ENCODE measurements at regions not wholly inside any gene's neighbourhood (a gene's known extent, or its start where the extent isn't known, plus 50 kb on each side); places are given as distances from the start of the nearest gene placed in this dataset.

GRCh38 chr13:54165581-54166215 lies 1137.1 kb downstream of the OLFM4 start:
- DNase-seq (ENCODE audit: low read depth), result no peak

- no peak for DNase-seq (ENCODE audit: low read depth)
These were observed 1145.4 kb downstream of the OLFM4 start for GRCh38 chr13:54173996-54174395.

DNA sequence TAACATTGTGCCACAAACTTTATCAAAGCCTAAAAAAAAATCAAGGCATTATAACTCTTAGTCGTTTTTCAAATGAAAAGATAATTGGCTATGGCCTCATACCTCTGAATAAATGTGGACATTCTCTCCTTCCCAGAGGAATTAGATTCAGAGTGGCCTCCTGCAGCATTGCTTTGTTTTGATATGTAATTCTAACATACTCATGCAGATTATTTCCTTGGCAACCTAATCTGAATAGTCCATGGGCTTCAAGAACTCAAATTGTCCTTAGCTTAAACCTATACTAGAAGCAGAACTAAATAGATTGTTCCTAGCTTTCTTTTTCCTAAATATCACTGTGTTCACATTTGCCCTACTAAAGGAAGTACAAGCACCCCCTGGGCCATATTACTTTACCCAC lies 1146.9 kb downstream of the OLFM4 start:
- DNase-seq (ENCODE audit: low read depth), result no peak

- no peak for DNase-seq (ENCODE audit: low read depth)
These were observed 1148.9 kb downstream of the OLFM4 start for GRCh38 chr13:54177466-54177865.

- no peak for DNase-seq (ENCODE audit: low read depth)
These were observed 1154.6 kb downstream of the OLFM4 start for GRCh38 chr13:54183166-54183565.

- no peak for DNase-seq (ENCODE audit: low read depth)
These were observed 1155.1 kb downstream of the OLFM4 start for GRCh38 chr13:54183728-54184127.

DNA sequence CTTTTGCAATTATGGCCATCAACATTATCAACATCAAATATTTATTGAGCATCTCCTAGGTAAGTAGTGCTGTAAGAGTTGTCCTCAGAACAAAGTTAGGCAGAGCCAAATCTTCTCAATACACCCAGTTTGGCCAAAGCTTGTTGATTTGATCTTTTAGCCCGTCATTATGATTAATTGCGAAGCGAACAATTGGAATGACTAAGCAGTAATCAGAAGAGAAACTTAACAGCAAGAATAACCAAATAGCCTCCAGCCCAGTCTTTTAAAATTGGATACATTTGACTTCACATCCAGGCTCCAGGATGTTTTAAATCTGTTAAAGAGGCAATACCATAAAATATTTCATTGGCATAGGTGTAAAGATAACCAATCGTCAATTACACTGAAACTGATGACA lies 1156.0 kb downstream of the OLFM4 start:
- no peak for DNase-seq (ENCODE audit: low read depth)

DNA sequence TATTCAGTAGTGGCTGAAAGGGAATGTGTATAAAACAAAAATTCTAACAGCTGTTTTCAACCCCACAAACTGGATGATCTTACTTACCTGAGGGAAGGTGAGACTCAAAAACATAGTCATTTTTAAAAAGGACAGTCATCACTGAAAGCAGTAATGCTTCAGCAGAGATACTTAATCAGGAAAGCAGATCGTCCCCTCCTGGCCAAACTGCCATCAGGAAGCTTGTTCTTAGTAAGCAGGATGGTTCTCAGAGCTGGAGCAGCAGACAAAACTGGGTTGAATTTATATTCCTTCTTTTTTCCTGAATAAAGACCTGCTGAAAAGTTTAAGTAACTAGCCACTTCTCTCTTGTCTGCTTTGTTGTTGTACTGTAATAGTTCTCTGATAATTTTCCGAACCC lies 1156.5 kb downstream of the OLFM4 start:
- DNase-seq (ENCODE audit: low read depth), result no peak

DNA sequence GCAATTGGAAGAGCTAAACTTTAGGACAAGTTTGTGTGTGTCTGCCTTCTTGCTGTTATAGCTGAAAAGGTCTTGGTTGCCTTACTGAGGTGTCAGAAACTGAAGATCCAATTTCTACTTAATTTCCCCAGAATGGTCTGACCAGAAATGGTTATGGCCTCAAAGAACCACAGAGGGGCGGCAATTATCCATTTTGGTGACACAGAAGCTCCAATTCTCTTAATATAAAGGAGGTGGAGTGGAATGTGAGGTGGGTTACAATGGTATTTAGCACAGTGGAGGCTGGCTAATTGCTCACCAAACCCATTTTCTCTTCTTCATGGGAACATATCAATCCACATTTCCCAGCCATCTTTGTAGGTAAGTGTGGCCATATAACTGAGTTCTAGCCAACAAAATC lies 1157.2 kb downstream of the OLFM4 start:
- no peak for DNase-seq (ENCODE audit: low read depth)

- DNase-seq (ENCODE audit: low read depth), result no peak
These were observed 1158.8 kb downstream of the OLFM4 start for GRCh38 chr13:54187461-54187860.

DNA sequence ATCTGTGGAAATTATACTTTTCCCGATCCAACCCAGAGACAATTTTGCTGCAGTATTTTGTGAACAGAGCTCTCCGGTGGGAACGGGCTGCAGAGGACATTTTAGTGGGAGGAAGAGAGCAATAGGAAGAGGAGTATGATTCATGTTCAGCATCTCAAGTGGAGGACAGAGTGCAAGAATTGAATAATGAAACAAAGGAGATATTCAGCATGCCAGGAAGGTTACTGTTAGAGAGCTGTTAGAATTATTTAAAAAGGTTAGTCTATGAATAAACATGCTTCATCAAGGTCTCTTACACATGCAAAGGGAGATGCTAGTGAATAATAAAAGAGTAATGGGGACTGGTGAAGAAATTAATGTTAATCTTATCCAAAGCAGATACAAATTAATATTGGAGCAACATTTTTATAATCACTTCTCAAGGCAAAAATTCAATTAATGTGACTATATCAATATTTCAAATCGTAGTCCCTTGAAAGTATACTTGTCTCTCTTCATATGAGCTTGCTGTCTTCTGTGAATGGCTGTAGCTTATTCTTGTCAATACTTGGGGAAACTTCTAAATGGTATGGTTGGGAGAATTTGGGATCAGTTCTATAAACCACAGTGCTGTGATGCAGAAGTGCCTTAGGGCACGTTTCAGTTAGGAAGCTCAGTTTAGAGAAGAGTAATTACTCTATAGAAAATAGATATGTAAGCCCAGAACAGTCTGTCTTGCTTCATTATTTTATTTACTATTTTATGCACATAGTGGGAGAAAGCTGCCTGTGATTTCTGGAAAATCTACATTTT lies 1165.8 kb downstream of the OLFM4 start:
- no peak for DNase-seq (ENCODE audit: low read depth)

GRCh38 chr13:54196684-54197083 lies 1168.1 kb downstream of the OLFM4 start:
- no peak for DNase-seq (ENCODE audit: low read depth)

DNA sequence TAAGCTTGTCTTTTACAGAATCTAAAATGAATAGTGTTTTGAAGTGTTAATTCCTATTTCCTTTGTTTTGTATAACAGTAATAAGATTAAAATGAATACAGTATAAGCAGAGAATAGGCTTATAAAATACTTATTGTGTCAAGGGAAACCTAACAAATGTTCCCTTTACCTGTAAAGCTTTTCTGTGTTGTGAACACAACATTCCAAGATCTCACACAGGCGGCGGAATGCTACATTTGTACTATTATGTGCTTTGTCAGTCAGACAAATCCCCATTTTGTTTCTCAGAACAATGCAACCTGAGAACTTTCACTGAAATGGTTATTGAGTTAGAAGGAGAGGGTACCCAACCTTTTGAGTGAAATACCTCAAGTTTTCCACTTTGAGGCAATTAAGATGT lies 1170.3 kb downstream of the OLFM4 start:
- no peak for DNase-seq (ENCODE audit: low read depth)

- no peak for DNase-seq (ENCODE audit: low read depth)
These were observed 1178.0 kb downstream of the OLFM4 start for GRCh38 chr13:54206626-54207025.

DNA sequence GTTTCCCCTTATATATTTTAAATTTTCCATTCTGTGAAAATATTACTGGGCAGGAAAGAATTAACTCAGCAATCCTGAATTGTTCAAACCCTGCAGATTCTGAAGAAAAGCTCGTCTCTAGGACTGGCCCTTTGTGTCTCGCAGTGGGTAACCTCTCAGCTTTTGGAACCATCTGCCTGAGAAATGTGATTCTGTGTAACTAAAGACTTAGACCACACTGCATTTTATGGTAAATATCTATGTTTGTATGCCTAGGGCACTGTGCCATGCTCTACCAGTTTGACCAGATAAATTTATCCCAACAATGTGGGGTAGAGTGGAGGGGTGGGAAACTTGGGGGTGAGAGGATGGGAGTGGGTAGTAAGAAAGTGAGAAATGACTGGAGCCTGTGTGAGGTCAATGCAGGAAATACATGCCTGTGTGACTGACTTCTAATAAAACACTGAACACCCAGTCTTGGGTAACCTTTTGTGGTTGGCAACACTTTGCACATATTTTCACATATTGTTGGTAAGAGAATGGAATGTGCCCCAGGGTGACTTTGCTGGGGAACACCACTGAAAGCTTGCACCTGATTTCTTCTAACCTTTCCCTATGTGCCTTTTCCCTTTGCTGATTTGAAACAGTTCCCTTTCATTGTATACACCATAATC lies 1181.9 kb downstream of the OLFM4 start:
- no peak for DNase-seq (ENCODE audit: low read depth)

- DNase-seq (ENCODE audit: low read depth), result no peak
These were observed 1187.6 kb downstream of the OLFM4 start for GRCh38 chr13:54216221-54216620.

DNA sequence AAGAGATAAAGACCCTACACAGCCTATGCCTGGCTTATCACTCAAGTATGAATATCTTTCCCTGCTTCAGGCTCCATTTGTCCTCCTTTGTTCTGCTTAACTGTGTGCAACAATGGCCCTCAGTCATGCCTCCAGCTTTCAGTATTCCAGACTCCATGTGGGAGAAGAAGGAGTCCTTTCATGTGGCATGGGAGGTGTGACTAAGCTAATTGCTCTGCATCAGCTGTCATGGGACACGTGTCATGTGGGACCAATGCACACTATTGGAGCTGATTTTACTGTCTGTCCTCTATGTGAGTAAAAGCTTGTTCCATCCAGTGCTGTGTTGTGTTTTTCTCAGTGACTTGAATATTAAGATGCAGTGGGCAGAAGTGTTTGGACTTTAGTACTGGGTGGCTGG lies 1198.3 kb downstream of the OLFM4 start:
- no peak for DNase-seq (ENCODE audit: low read depth)

DNA sequence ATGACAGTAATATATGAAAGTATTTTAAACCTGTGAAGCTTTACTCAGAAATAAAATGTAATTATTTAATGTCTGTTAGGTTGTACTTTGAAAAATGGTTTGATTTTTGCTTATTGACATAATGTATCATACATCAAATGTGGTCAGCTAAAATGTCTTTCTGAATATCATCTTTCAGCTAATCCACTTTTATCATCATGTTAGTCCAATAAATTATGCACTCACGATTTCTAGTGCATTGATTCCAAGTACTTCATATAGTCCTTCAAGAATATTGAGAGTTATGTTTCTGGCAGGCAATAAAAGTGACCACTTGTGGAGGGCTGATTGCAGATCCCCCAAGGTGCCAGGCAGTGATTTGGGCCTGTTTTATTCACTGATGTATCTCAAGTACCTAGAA lies 1204.1 kb downstream of the OLFM4 start:
- no peak for DNase-seq (ENCODE audit: low read depth)

DNA sequence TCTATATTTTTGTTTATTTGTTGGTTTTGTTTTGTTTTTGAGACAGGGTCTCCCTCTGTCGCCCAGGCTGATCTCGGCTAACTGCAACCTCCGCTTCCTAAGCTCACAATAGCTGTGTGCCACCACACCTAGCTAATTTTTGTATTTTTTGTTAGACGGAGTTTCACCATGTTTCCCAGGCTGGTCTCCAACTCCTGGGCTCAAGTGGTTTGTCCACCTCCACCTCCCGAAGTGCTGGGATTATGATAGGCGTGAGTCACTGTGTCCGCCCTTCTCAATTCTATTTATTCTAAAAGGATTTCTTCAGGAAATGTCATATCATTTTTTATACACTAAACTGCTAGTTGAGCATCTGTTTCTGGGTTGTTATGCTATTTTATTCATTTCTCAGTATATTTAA lies 1206.0 kb downstream of the OLFM4 start:
- no peak for DNase-seq (ENCODE audit: low read depth)

- DNase-seq (ENCODE audit: low read depth), result no peak
These were observed 1213.1 kb downstream of the OLFM4 start for GRCh38 chr13:54241719-54242118.

DNA sequence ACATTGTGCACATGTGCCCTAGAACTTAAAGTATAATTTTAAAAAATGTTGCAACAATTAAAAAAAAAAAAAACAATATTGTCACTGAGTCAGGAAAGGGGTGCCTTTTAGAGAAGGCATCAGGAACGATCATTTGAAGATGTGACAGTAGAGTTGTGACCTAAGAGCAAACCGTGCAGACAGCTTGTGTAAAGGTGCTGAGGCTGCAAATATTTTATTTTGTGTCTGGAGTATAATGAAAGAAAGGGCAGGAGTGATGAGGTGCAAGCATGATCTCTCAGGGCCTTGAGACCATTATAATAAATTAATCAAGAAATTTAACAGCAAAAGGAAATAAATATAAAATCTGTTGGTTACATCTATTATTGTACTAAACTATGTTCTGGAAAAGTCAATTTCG lies 1219.7 kb downstream of the OLFM4 start:
- no peak for DNase-seq (ENCODE audit: low read depth)

- no peak for DNase-seq (ENCODE audit: low read depth)
These were observed 1233.2 kb downstream of the OLFM4 start for GRCh38 chr13:54261856-54262255.

DNA sequence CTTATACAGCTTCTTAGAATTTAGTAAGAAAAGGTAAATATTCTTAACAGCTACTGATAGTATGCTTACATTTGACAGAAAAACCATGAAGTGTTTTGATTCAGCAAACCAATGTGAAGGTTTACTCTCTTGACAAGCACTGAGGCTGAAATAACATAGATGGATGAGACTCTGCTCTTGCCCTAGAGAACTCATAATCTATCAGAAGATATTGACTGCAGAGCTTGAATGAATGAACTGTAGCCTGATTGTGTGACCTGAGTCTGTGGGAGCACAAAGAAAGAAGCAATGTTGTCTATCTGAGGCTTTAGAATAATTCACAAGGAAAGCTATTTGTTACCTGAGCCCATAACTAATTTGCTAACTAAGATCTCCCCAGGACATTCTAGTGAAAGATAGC lies 1235.3 kb downstream of the OLFM4 start:
- DNase-seq (ENCODE audit: low read depth), result no peak

Measured in ELR (cell line).